NT2/D1 (cell line): ENCODE measurements at regions not wholly inside any gene's neighbourhood (a gene's known extent, or its start where the extent isn't known, plus 50 kb on each side); places are given as distances from the start of the nearest gene placed in this dataset.

Experiments
- SUZ12 ChIP-seq: IDR thresholded peaks from 2 replicates; pipeline ENCODE4 v1.6.1; 2011; ENCODE audit not compliant: insufficient read length, insufficient read depth; ENCODE audit errors: extremely low read depth
- YY1 ChIP-seq: IDR thresholded peaks from 2 replicates; pipeline ENCODE4 v1.6.1; 2011; ENCODE audit not compliant: insufficient read length, insufficient read depth
- ZNF274 ChIP-seq: IDR thresholded peaks from 2 replicates; pipeline ENCODE4 v1.6.1; 2011; ENCODE audit warnings: mild to moderate bottlenecking, low read depth, low read length

DNA sequence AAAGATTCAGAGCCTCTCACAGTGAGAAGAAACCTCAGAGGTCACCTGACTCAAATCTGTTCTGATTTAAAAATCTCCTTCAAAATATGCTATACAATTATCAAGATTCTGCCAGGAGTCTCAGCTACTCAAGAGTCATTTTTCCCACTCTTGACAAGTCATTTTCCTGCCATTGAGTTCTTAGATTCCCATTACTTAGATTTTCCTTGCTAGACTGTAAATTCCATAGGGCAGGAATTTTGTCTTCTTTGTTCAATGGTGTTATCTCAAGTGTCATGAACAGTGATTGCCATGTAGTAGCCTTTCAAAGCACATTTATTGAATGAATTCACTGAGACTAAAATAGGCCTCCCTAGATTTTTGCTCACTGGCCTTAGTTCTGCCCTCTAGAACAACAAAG, 95.9 kb downstream of the PCTP start:
- TF ChIP-seq SUZ12 (no peak), ZNF274 (no peak), YY1 (no peak)
